Endothelial cell (in vitro differentiated cells): ENCODE measurements at regions not wholly inside any gene's neighbourhood (a gene's known extent, or its start where the extent isn't known, plus 50 kb on each side); places are given as distances from the start of the nearest gene placed in this dataset.
A peak's percentile ranks its signal among the peaks of the same experiment; 100 is the strongest.

Experiments
- DNase-seq: peaks from one replicate; pipeline ENCODE4 v3.0.0; 2021; ENCODE audit warnings: low spot score
- H3K27ac Mint-ChIP-seq: one replicate; pipeline ENCODE4 v1.8.0; 2021; ENCODE audit warnings: mixed read lengths, inconsistent platforms; ENCODE audit not compliant: unreplicated experiment
- H3K27me3 Mint-ChIP-seq: one replicate; pipeline ENCODE4 v1.8.0; 2021; ENCODE audit warnings: mild to moderate bottlenecking, moderate library complexity, mixed read lengths, inconsistent platforms; ENCODE audit not compliant: unreplicated experiment
- H3K36me3 Mint-ChIP-seq: one replicate; pipeline ENCODE4 v1.8.0; 2021; ENCODE audit warnings: mild to moderate bottlenecking, low read depth, mixed read lengths, inconsistent platforms; ENCODE audit not compliant: unreplicated experiment
- H3K4me1 Mint-ChIP-seq: one replicate; pipeline ENCODE4 v1.8.0; 2021; ENCODE audit warnings: mild to moderate bottlenecking, mixed read lengths, inconsistent platforms; ENCODE audit not compliant: unreplicated experiment
- H3K4me3 Mint-ChIP-seq: one replicate; pipeline ENCODE4 v1.8.0; 2021; ENCODE audit warnings: mild to moderate bottlenecking, mixed read lengths, inconsistent platforms; ENCODE audit not compliant: unreplicated experiment
- H3K9me3 Mint-ChIP-seq: one replicate; pipeline ENCODE4 v1.8.0; 2021; ENCODE audit warnings: mixed read lengths, inconsistent platforms; ENCODE audit not compliant: unreplicated experiment
- TF ChIP-seq, protein P1 (sequence below): fragments of 200-600 bp; sonication (generic); IDR thresholded peaks from one replicate; pipeline ENCODE4 v1.5.0; 2021; ENCODE audit warnings: antibody characterized with exemption; ENCODE audit not compliant: unreplicated experiment

- peaks cover 4% of the 10 kb centered on the region for H3K36me3 Mint-ChIP-seq
- no peak overlapping the region for H3K27ac Mint-ChIP-seq
- TF ChIP-seq, protein P1, sequence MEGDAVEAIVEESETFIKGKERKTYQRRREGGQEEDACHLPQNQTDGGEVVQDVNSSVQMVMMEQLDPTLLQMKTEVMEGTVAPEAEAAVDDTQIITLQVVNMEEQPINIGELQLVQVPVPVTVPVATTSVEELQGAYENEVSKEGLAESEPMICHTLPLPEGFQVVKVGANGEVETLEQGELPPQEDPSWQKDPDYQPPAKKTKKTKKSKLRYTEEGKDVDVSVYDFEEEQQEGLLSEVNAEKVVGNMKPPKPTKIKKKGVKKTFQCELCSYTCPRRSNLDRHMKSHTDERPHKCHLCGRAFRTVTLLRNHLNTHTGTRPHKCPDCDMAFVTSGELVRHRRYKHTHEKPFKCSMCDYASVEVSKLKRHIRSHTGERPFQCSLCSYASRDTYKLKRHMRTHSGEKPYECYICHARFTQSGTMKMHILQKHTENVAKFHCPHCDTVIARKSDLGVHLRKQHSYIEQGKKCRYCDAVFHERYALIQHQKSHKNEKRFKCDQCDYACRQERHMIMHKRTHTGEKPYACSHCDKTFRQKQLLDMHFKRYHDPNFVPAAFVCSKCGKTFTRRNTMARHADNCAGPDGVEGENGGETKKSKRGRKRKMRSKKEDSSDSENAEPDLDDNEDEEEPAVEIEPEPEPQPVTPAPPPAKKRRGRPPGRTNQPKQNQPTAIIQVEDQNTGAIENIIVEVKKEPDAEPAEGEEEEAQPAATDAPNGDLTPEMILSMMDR = no peak
- H3K9me3 Mint-ChIP-seq = peaks cover 7% of the 10 kb centered on the region
- no peak overlapping the region for H3K4me3 Mint-ChIP-seq
- DNase-seq = no peak
- no peaks in the 10 kb centered on the region for H3K27me3 Mint-ChIP-seq
- H3K4me1 Mint-ChIP-seq = no peaks in the 10 kb centered on the region
These were observed 236.6 kb upstream of the TLE3 start for GRCh38 chr15:70334286-70334685.

DNA sequence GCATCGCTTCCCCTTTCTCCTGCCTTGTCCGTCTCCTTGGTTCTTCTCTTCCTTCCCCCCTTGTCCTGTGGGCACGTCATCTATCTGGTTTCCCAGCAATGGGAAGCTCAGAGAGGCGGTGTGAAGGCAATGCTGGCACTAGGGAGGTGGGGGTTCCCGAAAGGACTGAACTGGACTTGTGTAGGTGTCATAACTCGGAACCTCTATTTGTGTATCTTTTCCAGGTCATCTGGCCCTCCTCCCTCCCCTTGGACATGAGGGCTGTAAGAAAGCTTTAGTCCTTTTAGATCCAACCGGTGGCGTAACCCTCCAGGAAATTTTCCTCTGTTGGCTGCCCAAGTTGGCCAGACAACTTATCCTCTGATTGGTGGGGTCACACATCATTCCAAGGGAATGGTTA is 231.5 kb upstream of the TLE3 start:
- Mint-ChIP-seq H3K27ac (no peak overlapping the region), H3K4me3 (no peak overlapping the region), H3K36me3 (peaks cover 3% of the 10 kb centered on the region), H3K9me3 (no peaks in the 10 kb centered on the region), H3K27me3 (peaks cover 2% of the 10 kb centered on the region), H3K4me1 (peaks cover 15% of the 10 kb centered on the region)
- DNase-seq = no peak
- TF ChIP-seq, protein P1 = no peak

DNA sequence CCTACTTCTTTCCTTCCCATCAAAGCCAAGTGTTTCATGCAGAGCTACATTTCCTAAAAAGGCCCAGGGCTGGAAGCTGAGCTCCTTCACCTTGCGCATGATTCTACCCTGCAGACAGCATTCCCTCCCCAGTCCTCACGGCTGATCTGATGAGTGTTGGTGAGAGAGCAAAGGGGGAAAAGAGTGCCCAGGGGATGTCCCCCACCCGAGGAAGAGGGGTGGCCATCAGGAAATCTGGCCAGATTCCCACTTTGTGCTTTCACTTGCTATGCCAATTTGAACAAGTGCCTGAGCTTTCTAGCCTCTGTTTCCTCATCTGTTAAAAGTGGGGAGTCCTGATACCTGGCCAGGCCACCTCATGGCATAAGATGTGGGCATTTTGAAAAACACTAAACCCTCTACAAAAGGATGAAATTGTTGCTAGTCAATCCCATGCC is 231.0 kb upstream of the TLE3 start:
- H3K4me3 Mint-ChIP-seq = no peak overlapping the region
- peaks cover 15% of the 10 kb centered on the region for H3K4me1 Mint-ChIP-seq
- H3K27ac Mint-ChIP-seq = peak overlapping the region; percentile 62
- H3K36me3 Mint-ChIP-seq = peaks cover 3% of the 10 kb centered on the region
- peaks cover 2% of the 10 kb centered on the region for H3K27me3 Mint-ChIP-seq
- H3K9me3 Mint-ChIP-seq = no peaks in the 10 kb centered on the region
- DNase-seq = no peak
- TF ChIP-seq, protein P1 = no peak

DNA sequence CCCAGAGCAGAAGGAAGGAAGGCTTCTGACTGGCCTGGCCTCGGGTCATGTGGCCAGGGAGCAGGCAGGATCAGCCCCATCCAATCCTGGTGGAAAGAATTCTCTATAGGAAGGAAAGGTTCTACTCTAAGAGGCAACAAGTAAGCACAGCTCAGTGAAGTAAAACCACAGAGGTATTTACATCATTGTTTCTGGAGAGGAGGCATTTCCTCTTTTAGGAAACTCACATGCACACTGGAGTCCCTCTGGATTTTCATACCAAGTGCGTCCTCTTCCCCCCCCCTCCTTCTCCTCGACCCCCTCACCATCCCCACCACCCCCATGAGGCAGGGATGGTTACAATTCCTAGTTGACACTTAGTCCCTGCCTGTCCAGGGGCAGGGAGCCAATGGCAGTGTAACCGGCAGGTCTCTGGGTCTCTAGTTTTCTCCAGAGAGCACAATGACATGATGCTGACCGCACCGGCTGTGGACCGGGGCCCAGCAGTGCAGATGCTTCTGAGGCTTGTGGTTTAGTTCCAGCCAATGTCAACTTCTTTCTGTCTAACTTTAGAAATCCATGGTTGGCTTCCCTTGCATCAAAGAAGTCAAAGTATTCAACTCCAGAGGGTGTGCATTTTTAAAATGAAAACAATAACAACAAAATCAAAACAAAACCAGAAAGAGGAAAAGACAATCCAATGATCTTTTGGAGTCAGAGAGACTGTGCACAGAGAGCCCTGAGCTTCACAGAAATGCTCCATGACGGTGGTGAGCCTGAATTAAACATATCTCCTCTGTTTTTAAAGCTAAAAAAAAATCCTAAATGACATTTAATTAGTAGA is 230.3 kb upstream of the TLE3 start:
- Mint-ChIP-seq H3K27ac (peak overlapping the region; percentile 71), H3K27me3 (peaks cover 2% of the 10 kb centered on the region), H3K4me1 (peaks cover 15% of the 10 kb centered on the region), H3K4me3 (no peak overlapping the region), H3K9me3 (no peaks in the 10 kb centered on the region), H3K36me3 (peaks cover 3% of the 10 kb centered on the region)
- peak; percentile 21 for DNase-seq
- TF ChIP-seq, protein P1 = no peak

DNA sequence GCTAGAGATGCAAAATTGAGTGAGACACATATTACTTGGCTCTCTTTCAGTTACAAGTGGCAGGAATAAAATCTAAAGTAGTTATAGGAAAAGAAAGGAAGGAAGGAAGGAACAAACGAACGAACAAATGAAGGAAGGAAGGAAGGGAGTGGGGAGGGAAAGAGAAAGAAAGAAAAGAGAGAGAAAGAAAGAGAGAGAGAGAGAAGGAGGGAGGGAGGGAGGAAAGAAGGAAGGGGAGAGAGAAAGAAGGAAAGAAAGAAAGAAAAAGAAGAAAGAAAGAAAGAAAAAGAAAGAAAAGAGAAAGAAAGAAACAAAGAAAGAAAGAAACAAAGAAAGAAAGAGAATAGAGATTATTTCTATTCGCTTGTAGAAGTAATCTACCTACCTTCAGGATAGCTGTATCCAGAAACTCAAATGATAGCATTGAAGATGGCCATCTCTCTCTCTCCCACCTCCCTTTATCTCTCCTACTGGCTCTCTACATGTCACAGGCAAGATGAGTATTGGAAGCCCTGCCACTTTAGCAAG is 229.7 kb upstream of the TLE3 start:
- no peak for DNase-seq
- Mint-ChIP-seq H3K36me3 (peaks cover 3% of the 10 kb centered on the region), H3K27me3 (peaks cover 2% of the 10 kb centered on the region), H3K9me3 (no peaks in the 10 kb centered on the region), H3K4me1 (peaks cover 15% of the 10 kb centered on the region), H3K27ac (peak overlapping the region; percentile 75), H3K4me3 (no peak overlapping the region)
- TF ChIP-seq, protein P1 = no peak
